Neuronal stem cell (in vitro differentiated cells): ENCODE measurements at regions not wholly inside any gene's neighbourhood (a gene's known extent, or its start where the extent isn't known, plus 50 kb on each side); places are given as distances from the start of the nearest gene placed in this dataset.
"Not testable (repeated sequence)": the region's sequence is repeated elsewhere in the genome, so short reads cannot be mapped to it uniquely, and the experiment has no call there.

ENCODE experiments used
- DNase-seq: peaks from one replicate; pipeline ENCODE4 v3.0.0-alpha.2; 2013; ENCODE audit warnings: low spot score
- H2AFZ ChIP-seq: one replicate; pipeline ENCODE4 v1.6.1; 2013; ENCODE audit warnings: mild to moderate bottlenecking, low read length, inconsistent platforms
- H2AK5ac ChIP-seq: 2 replicates; pipeline ENCODE4 v1.6.1; 2013; ENCODE audit warnings: low read depth, mild to moderate bottlenecking, inconsistent platforms, low read length, moderate library complexity, mixed read lengths
- H2BK120ac ChIP-seq: 2 replicates; pipeline ENCODE4 v1.6.1; 2013; ENCODE audit warnings: low read depth, mild to moderate bottlenecking, inconsistent platforms, low read length, moderate library complexity, mixed read lengths
- H2BK12ac ChIP-seq: one replicate; pipeline ENCODE4 v1.6.1; 2013; ENCODE audit warnings: low read length, inconsistent platforms
- H2BK15ac ChIP-seq: 2 replicates; pipeline ENCODE4 v1.6.1; 2013; ENCODE audit warnings: mild to moderate bottlenecking, low read length, inconsistent platforms, mixed read lengths
- H2BK5ac ChIP-seq: one replicate; pipeline ENCODE4 v1.6.1; 2013; ENCODE audit warnings: inconsistent platforms, mild to moderate bottlenecking, low read length, moderate library complexity
- H3K14ac ChIP-seq: one replicate; pipeline ENCODE4 v1.6.1; 2013; ENCODE audit warnings: low read length, inconsistent platforms
- H3K18ac ChIP-seq: 2 replicates; pipeline ENCODE4 v1.6.1; 2013; ENCODE audit warnings: low read length, inconsistent platforms
- H3K23ac ChIP-seq: 2 replicates; pipeline ENCODE4 v1.6.1; 2013; ENCODE audit warnings: low read depth, mild to moderate bottlenecking, mixed read lengths, low read length, inconsistent platforms; ENCODE audit not compliant: poor library complexity
- H3K27ac ChIP-seq: replicated peaks from 3 replicates; pipeline ENCODE4 v1.5.1; 2013; ENCODE audit warnings: low read length, inconsistent platforms
- H3K27me3 ChIP-seq, 3 experiments: 2 replicates each; pipeline ENCODE4 v1.6.1; 2013; ENCODE audit warnings: low read length in 3 of 3, mild to moderate bottlenecking in 2 of 3, inconsistent platforms in 1 of 3, low read depth in 1 of 3, mixed read lengths in 1 of 3, moderate library complexity in 1 of 3; ENCODE audit not compliant: control insufficient read depth in 3 of 3, insufficient read depth in 3 of 3
- H3K36me3 ChIP-seq, 2 donors: replicated peaks in 1 of 2; 2 replicates each; pipeline ENCODE4 v1.6.1; 2013; ENCODE audit warnings: low read length in 2 of 2; ENCODE audit not compliant: control insufficient read depth in 2 of 2, insufficient read depth in 2 of 2
- H3K4ac ChIP-seq: 2 replicates; pipeline ENCODE4 v1.6.1; 2013; ENCODE audit warnings: inconsistent platforms, mild to moderate bottlenecking, low read length, moderate library complexity
- H3K4me1 ChIP-seq, 2 donors: 1 replicate in 1 of 2; 2 replicates in 1 of 2; pipeline ENCODE4 v1.6.1; 2013; ENCODE audit warnings: low read length in 2 of 2, low read depth in 1 of 2; ENCODE audit not compliant: control insufficient read depth in 2 of 2, insufficient read depth in 1 of 2
- H3K4me2 ChIP-seq: one replicate; pipeline ENCODE4 v1.6.1; 2013; ENCODE audit warnings: mild to moderate bottlenecking, low read length, inconsistent platforms; ENCODE audit not compliant: insufficient read depth, poor library complexity, severe bottlenecking
- H3K4me3 ChIP-seq, 2 donors: 2 replicates each; pipeline ENCODE4 v1.5.1; 2013; ENCODE audit warnings: low read length in 2 of 2, mild to moderate bottlenecking in 2 of 2, inconsistent platforms in 1 of 2, moderate library complexity in 1 of 2
- H3K79me1 ChIP-seq: one replicate; pipeline ENCODE4 v1.6.1; 2013; ENCODE audit warnings: low read depth, mild to moderate bottlenecking, inconsistent platforms, low read length, moderate library complexity
- H3K9ac ChIP-seq: one replicate; pipeline ENCODE4 v1.6.1; 2013; ENCODE audit warnings: mild to moderate bottlenecking, low read depth, low read length, inconsistent platforms; ENCODE audit not compliant: poor library complexity
- H3K9me3 ChIP-seq, 2 donors: replicated peaks in 1 of 2; 2 replicates each; pipeline versions ENCODE3 to v1.6.1; 2013; ENCODE audit warnings: low read length in 2 of 2, mild to moderate bottlenecking in 2 of 2, inconsistent platforms in 1 of 2, low read depth in 1 of 2, mixed read lengths in 1 of 2, moderate library complexity in 1 of 2; ENCODE audit not compliant: control insufficient read depth in 2 of 2, insufficient read depth in 1 of 2
- H4K8ac ChIP-seq: one replicate; pipeline ENCODE4 v1.6.1; 2013; ENCODE audit warnings: low read depth, mild to moderate bottlenecking, inconsistent platforms, low read length, moderate library complexity
- H4K91ac ChIP-seq: one replicate; pipeline ENCODE4 v1.6.1; 2013; ENCODE audit warnings: low read length, low read depth, mild to moderate bottlenecking, inconsistent platforms; ENCODE audit not compliant: poor library complexity
- WGBS, 2 donors: extraction: QIAGEN DNeasy Blood & Tissue Kit; methylation state at CpG; one replicate each; pipeline ENCODE4 v1.1.7; 2013; ENCODE audit warnings: missing lambda C conversion rate in 2 of 2, mixed read lengths in 1 of 2; ENCODE audit not compliant: insufficient read length in 2 of 2, insufficient replicate concordance in 1 of 2; ENCODE audit errors: extremely low coverage in 2 of 2; 5-methylcytosine and 5-hydroxymethylcytosine counted together

DNA sequence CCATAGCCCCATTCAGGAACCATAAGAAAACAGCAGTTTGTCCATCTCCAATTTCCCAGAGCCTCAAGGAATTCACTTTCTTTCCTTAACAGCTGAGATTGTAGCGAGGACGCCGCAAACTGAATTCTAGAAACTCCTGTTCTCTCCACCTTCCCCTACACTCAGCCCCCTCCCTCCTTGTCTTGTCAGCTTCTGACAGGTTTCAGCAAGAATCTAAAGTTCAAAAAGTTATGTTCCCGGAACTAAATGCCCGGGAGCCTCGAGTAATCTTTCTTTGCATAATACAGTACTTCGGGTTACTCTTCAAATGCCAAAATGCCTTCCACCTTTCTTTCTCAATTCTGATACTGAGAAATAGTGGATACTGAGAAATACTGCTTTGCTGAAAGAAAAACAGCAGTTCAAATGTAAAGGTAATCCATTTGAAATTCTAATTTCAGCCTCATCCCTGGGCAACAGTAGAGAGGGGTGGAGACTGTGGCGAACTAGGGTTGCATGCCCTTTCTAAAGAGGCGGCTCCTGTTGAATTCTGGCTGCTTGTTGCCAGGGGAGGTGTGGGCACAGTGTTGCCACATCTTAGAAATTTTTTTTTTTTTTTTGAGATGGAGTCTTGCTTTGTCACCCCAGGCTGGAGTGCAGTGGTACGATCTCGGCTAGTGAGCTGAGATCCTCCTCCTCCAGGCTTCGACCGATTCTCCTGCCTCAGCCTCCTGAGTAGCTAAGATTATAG, 63.5 kb upstream of the USP7 start:
- H2BK120ac ChIP-seq = no peak overlapping the region
- no peaks in the 10 kb centered on the region for H3K9me3 ChIP-seq
- H3K14ac ChIP-seq = no peak overlapping the region
- no peaks in the 10 kb centered on the region for H3K36me3 ChIP-seq
- no peak overlapping the region for H3K23ac ChIP-seq
- no peak overlapping the region for H3K27ac ChIP-seq
- no peak overlapping the region for H2BK12ac ChIP-seq
- H3K4me3 ChIP-seq = no peak overlapping the region
- no peak overlapping the region for H2BK5ac ChIP-seq
- H4K8ac ChIP-seq = no peak overlapping the region
- no peak overlapping the region for H2BK15ac ChIP-seq
- no peak overlapping the region for H4K91ac ChIP-seq
- no peaks in the 10 kb centered on the region for H3K4me1 ChIP-seq
- no peaks in the 10 kb centered on the region for H3K79me1 ChIP-seq
- no peak overlapping the region for H3K9ac ChIP-seq
- H3K4ac ChIP-seq = no peak overlapping the region
- WGBS, 2 donors = no CpG with 5 or more reads among the region's 13 CpGs
- DNase-seq = no peak
- H3K18ac ChIP-seq = no peak overlapping the region
- H2AFZ ChIP-seq = peak overlapping the region; percentile 45
- H2AK5ac ChIP-seq = no peak overlapping the region
- no peaks in the 10 kb centered on the region for H3K27me3 ChIP-seq
- H3K4me2 ChIP-seq = no peak overlapping the region

DNA sequence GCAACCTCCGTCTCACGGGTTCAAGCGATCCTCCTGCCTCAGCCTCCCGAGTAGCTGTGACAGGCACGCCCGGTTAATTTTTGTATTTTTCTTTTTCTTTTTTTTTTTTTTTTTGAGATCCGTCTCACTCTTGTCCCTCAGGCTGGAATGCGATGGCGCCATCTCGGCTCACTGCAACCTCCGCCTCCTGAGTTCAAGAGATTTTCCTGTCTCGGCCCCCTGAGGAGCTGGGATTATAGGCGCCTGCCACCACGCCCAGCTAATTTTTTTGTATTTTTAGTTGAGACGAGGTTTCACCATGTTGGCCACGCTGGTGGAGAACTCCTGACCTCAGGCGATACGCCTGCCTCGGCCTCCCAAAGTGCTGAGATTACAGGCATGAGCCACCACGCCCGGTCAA, 63.0 kb upstream of the HAPSTR1 start:
- H3K9ac ChIP-seq, H2BK15ac ChIP-seq, H4K91ac ChIP-seq, H3K36me3 ChIP-seq, H3K23ac ChIP-seq, H2BK5ac ChIP-seq, H4K8ac ChIP-seq, H3K27me3 ChIP-seq, H2AK5ac ChIP-seq, H2BK12ac ChIP-seq, H3K4me2 ChIP-seq, H3K4me3 ChIP-seq, H3K14ac ChIP-seq, H3K79me1 ChIP-seq, DNase-seq, H3K9me3 ChIP-seq, H2AFZ ChIP-seq, H3K4me1 ChIP-seq, H3K27ac ChIP-seq, H3K18ac ChIP-seq, H2BK120ac ChIP-seq, H3K4ac ChIP-seq: not testable (repeated sequence)
- WGBS, 2 donors = no CpG with 5 or more reads among the region's 21 CpGs

DNA sequence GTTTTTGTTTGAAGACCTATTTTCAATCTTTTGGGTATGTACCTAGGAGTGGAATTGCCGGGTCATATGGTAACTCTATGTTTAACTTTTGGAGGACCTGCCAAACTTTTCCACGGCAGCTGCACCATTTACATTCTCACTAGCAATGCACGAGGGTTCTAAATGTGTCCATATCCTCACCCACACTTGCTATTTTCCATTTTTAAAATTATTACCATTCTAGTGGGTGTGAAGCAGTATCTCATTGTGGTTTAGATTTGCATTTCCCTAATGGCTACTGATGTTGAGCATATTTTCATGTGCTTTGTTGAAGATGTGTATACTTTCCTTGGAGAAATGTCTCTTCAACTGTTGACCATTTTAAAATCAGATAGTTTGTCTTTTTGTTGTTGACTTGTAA, 60.3 kb upstream of the HAPSTR1 start:
- H2BK15ac ChIP-seq = no peak overlapping the region
- H2BK5ac ChIP-seq = no peak overlapping the region
- no peak overlapping the region for H3K4me2 ChIP-seq
- no peak overlapping the region for H3K9ac ChIP-seq
- H4K91ac ChIP-seq = no peak overlapping the region
- no peak overlapping the region for H2BK12ac ChIP-seq
- no peak overlapping the region for H2BK120ac ChIP-seq
- no peak overlapping the region for H2AFZ ChIP-seq
- H3K36me3 ChIP-seq = no peaks in the 10 kb centered on the region
- H3K27me3 ChIP-seq = no peaks in the 10 kb centered on the region
- no peak overlapping the region for H2AK5ac ChIP-seq
- H3K79me1 ChIP-seq = no peaks in the 10 kb centered on the region
- DNase-seq = no peak
- H3K27ac ChIP-seq = no peak overlapping the region
- H3K4ac ChIP-seq = no peak overlapping the region
- no peak overlapping the region for H3K4me3 ChIP-seq
- no peaks in the 10 kb centered on the region for H3K4me1 ChIP-seq
- H3K14ac ChIP-seq = no peak overlapping the region
- H3K18ac ChIP-seq = no peak overlapping the region
- no CpG with 5 or more reads among the region's 3 CpGs for WGBS, 2 donors
- no peak overlapping the region for H3K23ac ChIP-seq
- H4K8ac ChIP-seq = no peak overlapping the region
- no peaks in the 10 kb centered on the region for H3K9me3 ChIP-seq

DNA sequence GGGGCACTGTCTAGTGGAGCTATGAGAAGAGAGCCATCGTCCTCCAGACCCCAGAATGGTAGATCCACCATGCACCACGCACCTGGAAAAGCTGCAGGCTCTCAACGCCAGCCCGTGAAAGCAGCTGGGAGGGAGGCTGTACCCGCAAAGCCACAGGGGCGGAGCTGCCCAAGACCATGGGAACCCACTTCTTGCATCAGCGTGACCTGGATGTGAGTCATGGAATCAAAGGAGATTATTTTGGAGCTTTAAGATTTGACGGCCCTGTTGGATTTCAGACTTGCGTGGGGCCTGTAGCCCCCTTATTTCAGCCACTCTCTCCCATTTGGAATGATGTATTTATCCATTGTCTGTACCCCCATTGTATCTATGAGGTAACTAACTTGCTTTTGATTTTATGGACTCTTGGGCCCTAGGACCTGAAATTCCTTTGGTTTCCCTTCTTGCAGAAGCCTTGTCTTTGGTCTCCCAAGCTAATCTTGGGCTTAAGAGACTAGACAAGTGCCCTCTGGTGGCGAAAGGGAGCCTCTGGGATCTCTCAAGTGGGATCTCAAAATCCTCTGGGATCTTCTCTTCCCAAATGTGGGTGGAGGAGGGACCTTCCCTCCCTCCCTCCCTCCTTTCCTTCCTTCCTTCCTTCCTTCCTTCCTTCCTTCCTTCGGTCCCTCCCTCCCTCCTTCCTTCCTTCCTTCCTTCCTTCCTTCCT, 58.2 kb upstream of the HAPSTR1 start:
- no peak overlapping the region for H2AFZ ChIP-seq
- H2BK12ac ChIP-seq = no peak overlapping the region
- no peak overlapping the region for H2BK5ac ChIP-seq
- H2BK15ac ChIP-seq = no peak overlapping the region
- H3K79me1 ChIP-seq = no peaks in the 10 kb centered on the region
- peak; percentile 35 for DNase-seq
- H3K9me3 ChIP-seq = no peaks in the 10 kb centered on the region
- no peak overlapping the region for H3K4ac ChIP-seq
- H3K27me3 ChIP-seq = no peaks in the 10 kb centered on the region
- H3K36me3 ChIP-seq = no peaks in the 10 kb centered on the region
- no peak overlapping the region for H3K18ac ChIP-seq
- H3K4me1 ChIP-seq = no peaks in the 10 kb centered on the region
- WGBS, 2 donors = no CpG with 5 or more reads among the region's 11 CpGs
- no peak overlapping the region for H3K4me3 ChIP-seq
- no peak overlapping the region for H3K23ac ChIP-seq
- no peak overlapping the region for H3K4me2 ChIP-seq
- H3K9ac ChIP-seq = no peak overlapping the region
- no peak overlapping the region for H4K91ac ChIP-seq
- H2AK5ac ChIP-seq = no peak overlapping the region
- no peak overlapping the region for H3K27ac ChIP-seq
- no peak overlapping the region for H3K14ac ChIP-seq
- H4K8ac ChIP-seq = no peak overlapping the region
- no peak overlapping the region for H2BK120ac ChIP-seq
